LNCAP (cell line): ENCODE measurements at regions not wholly inside any gene's neighbourhood (a gene's known extent, or its start where the extent isn't known, plus 50 kb on each side); places are given as distances from the start of the nearest gene placed in this dataset.

Experiments
- CTCF ChIP-seq: fragments of 450-650 bp; IDR thresholded peaks from 2 replicates; pipeline ENCODE4 v1.5.1; 2017; ENCODE audit warnings: mild to moderate bottlenecking

- TF ChIP-seq CTCF, result no peak
These were observed 579.2 kb downstream of the MED13L start for GRCh38 chr12:115698257-115698656.

GRCh38 chr12:115697340-115697739 lies 580.2 kb downstream of the MED13L start:
- TF ChIP-seq CTCF, result no peak

- TF ChIP-seq CTCF, result no peak
These were observed 582.9 kb downstream of the MED13L start for GRCh38 chr12:115694564-115694963.

GRCh38 chr12:115693970-115694369 lies 583.5 kb downstream of the MED13L start:
- TF ChIP-seq CTCF, result no peak

GRCh38 chr12:115691123-115691522 lies 586.4 kb downstream of the MED13L start:
- TF ChIP-seq CTCF, result no peak

- no peak for TF ChIP-seq CTCF
These were observed 590.4 kb downstream of the MED13L start for GRCh38 chr12:115687094-115687493.

- TF ChIP-seq CTCF, result no peak
These were observed 594.2 kb downstream of the MED13L start for GRCh38 chr12:115683240-115683780.

- TF ChIP-seq CTCF, result no peak
These were observed 596.5 kb downstream of the MED13L start for GRCh38 chr12:115680967-115681366.
